GM18502 (cell line): ENCODE measurements at regions not wholly inside any gene's neighbourhood (a gene's known extent, or its start where the extent isn't known, plus 50 kb on each side); places are given as distances from the start of the nearest gene placed in this dataset.
"Not testable (repeated sequence)": the region's sequence is repeated elsewhere in the genome, so short reads cannot be mapped to it uniquely, and the experiment has no call there.

Source experiments
- ATAC-seq: cut with Tn5 transposase; IDR thresholded peaks from one replicate; pipeline ENCODE4 v1.9.1; 2021; ENCODE audit warnings: mild to moderate bottlenecking; ENCODE audit not compliant: unreplicated experiment, poor library complexity

DNA sequence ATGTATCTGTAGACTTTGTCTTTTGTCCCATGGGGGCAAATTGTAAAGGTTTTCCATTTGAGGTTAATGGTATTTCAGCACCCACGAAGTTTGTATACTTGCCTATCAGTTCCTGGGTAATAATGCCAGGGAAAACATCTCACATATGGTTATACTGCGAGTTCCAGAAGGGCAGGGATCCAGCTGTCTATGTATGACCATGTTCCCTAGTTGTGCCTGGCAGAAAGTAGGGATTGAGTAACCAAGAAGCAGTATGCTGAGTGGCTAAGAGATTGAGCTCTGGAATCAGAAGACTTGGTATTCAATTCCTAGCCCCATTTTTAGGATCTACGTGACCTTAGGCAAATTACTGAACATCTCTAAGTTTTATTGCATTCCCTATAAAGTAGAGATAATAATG is 173.2 kb upstream of the PWP1 start:
- ATAC-seq: no peak

DNA sequence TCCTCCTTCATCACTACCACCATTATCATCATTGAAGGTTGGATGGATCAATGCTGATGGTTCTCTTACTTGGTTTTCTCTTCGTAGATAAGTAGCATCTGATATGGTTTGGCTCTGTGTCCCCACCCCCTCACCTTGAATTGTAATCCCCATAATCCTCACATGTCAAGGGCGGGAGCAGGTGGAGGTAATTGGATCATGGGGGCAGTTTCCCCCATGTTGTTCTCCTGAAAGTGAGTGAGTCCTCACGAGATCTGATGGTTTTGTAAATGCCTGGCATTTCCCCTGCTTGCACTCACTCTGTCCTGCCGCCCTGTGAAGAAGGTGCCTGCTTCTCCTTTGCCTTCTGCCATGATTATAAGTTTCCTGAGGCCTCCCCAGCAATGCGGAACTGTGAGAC is 172.4 kb upstream of the PWP1 start:
- ATAC-seq: no peak

GRCh38 chr12:107513636-107514400 is 171.8 kb upstream of the PWP1 start:
- no peak for ATAC-seq

DNA sequence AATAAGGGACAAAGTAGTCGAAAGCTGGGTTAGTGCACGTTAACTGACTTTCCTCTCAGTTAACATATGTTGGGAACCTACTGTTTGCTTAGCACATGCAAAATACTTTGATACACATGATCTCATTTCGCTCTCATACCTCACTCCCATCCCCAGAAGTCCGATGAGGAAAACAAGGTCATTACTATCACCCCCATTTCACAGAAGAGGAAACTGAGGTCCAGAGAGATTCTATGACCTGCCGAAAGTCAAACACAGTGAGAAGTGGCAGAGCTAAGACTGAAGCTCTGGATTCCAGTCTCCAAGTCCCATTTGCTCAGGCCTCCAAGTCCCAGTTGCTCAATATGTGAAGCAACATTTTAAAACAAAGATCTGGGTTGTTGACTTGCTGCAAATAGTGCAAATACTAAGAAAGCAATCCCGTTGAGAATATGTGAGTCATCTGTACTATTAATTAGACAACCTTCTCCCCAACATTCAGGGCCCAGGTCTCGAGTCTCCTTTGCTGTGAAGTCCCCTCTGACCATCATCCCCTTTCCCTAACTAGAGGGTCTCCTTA is 170.6 kb upstream of the PWP1 start:
- no peak for ATAC-seq

GRCh38 chr12:107515446-107515958 is 170.1 kb upstream of the PWP1 start:
- no peak for ATAC-seq

DNA sequence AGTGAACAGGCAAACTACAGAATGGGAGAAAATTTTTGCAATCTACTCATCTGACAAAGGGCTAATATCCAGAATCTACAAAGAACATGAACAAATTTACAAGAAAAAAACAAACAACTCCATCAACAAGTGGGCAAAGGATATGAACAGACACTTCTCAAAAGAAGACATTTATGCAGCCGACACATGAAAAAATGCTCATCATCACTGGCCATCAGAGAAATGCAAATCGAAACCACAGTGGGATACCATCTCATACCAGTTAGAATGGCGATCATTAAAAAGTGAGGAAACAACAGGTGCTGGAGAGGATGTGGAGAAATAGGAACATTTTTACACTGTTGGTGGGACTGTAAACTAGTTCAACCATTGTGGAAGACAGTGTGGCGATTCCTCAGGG is 167.8 kb upstream of the PWP1 start:
- not testable (repeated sequence) for ATAC-seq

DNA sequence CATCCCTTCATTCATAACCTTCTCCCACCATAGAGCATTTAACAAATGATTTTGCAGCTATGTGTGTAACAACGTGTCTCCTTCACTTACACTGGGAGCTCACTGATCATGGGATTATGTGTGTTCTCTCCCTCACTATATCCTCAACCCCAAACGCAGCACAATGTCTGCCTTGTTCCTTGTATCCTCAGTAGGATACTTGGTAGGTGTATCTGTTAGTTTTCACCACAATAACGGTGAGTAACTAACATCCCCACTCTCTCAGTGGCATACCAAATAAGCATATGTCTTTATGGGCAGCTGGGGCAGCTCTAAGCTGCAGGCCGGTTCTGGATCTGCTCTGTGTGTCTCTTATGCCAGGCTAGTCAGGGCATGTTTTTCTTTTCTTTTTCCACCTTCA is 166.7 kb upstream of the PWP1 start:
- no peak for ATAC-seq

GRCh38 chr12:107519906-107520859 is 165.4 kb upstream of the PWP1 start:
- no peak for ATAC-seq

GRCh38 chr12:107521826-107522355 is 163.7 kb upstream of the PWP1 start:
- ATAC-seq: no peak

DNA sequence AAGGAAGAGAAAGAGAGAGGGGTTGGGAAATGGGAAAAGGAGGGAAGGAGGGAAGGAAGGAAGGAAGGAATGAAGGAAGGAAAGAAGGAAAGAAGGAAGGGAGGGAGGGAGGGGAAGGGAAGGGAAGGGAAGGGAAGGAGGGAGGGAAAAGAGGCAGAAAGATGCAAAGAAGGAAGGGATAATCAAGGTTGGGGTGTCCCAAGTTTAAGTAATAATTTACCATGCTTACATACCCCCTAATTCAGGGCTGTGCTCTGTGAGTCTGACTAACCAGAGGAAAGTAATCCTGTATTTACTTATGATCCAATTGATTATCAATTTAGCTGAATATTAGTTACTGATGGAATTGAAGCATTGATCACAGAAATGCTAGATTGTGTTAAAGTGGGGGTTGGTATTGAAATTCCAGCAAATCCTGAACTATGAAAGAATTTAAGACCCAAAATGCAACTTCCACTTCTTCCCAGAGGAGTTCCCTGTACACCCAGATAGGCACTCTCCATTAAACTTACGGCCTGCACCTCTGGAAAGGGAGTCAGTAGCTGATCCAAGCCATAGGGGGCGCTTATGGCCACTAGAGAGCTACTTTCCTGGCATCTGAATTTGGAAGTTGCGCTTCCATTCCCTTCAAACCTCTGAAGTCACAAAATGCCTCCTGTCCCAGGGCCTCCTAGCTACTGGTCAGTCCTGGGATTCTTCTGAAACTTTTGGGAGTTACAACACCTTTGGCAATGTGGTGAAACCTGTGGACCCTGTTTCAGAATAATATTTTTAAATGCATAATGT is 162.7 kb upstream of the PWP1 start:
- ATAC-seq: no peak

- no peak for ATAC-seq
Measured at GRCh38 chr12:107523775-107524535, 161.6 kb upstream of the PWP1 start.

- ATAC-seq: no peak
Measured at GRCh38 chr12:107525063-107525718, 160.4 kb upstream of the PWP1 start.

GRCh38 chr12:107525719-107526554 is 159.7 kb upstream of the PWP1 start:
- no peak for ATAC-seq

DNA sequence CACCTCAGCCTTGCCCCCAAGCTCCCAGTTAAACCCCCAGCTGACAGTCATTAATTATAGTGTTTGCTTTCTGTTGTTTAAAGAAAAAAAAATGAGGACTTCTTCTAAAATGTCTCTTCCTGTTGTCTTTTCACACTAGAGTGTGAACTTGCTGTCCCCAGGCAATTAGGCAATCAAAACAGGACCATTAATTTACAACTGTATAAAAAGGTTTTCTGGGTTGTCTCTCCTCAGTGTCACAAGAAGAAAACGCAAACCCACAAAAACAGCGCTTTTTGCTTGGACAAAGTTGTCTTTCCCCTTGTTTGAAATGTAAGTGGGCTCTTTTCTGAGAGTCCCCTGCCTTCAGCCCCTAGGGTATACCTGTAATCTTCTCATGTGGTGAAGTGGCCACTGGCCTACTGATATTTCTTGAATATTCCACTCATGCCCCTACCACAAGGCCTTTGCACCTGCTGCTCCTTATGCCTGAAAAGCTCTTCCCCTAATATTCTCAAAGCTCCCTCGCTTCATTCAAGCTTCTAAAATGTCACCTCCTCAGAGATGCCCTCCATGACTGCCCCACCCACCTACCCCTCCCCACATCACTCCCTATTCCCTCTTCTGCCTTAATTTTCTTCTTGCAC is 158.9 kb upstream of the PWP1 start:
- no peak for ATAC-seq

DNA sequence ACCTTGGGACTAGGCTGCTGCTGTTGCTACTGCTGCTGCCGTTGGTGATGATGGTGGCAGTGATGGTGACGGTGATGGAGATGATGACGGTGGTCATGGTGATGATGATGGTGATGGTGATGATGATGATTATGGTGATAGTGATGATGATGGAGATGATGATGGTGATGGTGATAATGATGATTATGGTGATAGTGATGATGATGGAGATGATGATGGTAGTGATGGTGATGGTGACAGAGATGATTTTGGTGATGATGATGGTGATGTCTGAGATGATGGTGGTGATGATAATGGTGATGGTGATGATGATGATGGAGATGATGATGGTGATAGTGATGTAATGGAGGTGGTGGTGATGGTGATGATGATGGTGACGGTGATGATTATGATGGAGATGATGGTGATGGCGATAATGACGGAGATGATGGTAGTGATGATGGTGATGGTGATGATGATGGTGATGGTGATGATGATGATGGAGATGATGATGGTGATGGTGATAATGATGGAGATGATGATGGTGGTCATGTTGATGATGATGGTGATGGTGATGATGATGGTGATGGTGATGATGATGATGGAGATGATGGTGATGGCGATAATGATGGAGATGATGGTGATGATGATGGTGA is 156.8 kb upstream of the PWP1 start:
- no peak for ATAC-seq

DNA sequence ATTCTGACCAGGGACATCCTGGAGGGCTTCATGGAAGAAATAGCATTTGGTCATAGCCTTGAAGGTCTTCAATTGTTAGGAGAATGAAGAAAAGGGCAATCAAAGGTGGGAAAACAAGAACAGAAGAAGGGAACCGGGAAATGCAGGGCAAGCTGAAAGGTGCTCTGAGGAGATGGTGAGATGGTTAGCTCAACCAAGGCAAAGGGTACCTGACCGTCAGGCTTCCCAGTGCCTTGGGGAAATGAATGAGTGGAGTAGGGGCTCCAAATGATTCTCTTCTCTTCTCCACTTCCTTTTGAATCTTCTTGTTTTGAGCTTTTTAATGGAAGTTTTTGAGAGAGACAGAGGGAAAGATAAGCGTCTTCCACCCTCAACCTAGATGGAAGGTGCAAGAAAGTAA is 155.6 kb upstream of the PWP1 start:
- ATAC-seq: no peak

DNA sequence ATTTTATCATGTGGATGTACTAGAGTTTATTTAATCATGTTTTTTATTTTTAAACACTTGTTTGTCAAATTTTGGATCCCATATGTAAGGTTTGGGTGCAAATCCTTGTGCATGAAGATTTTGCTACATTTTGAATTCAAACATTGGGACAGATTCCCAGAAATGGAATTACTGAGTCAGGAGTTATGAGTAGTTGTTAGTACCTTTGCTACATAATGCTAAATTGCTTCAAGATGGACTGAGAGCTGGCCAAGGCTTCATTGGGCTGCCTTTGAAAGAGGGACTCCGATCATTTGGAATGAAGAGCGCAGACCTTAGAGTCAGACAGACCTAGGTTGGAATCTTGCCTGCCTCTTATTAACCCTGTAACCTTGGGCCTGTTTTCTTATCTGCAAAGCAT is 154.9 kb upstream of the PWP1 start:
- ATAC-seq: no peak
